ENCODE measurements at regions not wholly inside any gene's neighbourhood (a gene's known extent, or its start where the extent isn't known, plus 50 kb on each side); places are given as distances from the start of the nearest gene placed in this dataset.

- Mint-ChIP-seq H3K4me3 (no peak overlapping the region), H3K36me3 (ENCODE audit: low read depth) (no peaks in the 10 kb centered on the region), H3K27ac (no peak overlapping the region), H3K4me1 (peaks cover 7% of the 10 kb centered on the region), H3K27me3 (ENCODE audit: insufficient read depth, low read depth, poor library complexity) (peaks cover 6% of the 10 kb centered on the region), H3K9me3 (no peaks in the 10 kb centered on the region)
- Histone ChIP-seq H3K4me2 (no peak overlapping the region), H4K20me1 (replicated peaks; ENCODE audit: insufficient read depth) (no peaks in the 10 kb centered on the region), H3K4me3 (no peak overlapping the region), H3K79me2 (replicated peaks; ENCODE audit: insufficient read depth) (no peaks in the 10 kb centered on the region), H3F3A (replicated peaks; ENCODE audit: low read depth) (no peaks in the 10 kb centered on the region), H3K27me3 (ENCODE audit: insufficient read depth) (no peaks in the 10 kb centered on the region), H3K27ac (ENCODE audit: low read depth) (no peak overlapping the region), H2AFZ (no peak overlapping the region), H3K9me2 (ENCODE audit: insufficient read depth) (no peaks in the 10 kb centered on the region), H3K4me1 (ENCODE audit: insufficient read depth) (no peaks in the 10 kb centered on the region; the same call in 1 of the 2 replicates), H3K36me3 (ENCODE audit: insufficient read depth) (no peaks in the 10 kb centered on the region)
- TF ChIP-seq POLR2AphosphoS5 (IDR thresholded peaks at IDR 0.05; ENCODE audit: low read depth): no peak
- TF ChIP-seq ZNF114 (CRISPR knock-in tag; IDR thresholded peaks at IDR 0.05): no peak
- TF ChIP-seq JUNB (IDR thresholded peaks at IDR 0.05; ENCODE audit: unreplicated experiment): no peak
- TF ChIP-seq STAT1 (IDR thresholded peaks at IDR 0.05; ENCODE audit: unreplicated experiment): no peak
- no peak for TF ChIP-seq NANOG (IDR thresholded peaks at IDR 0.05; ENCODE audit: borderline replicate concordance)
- no peak for TF ChIP-seq CREB1 (CRISPR knock-in tag; IDR thresholded peaks at IDR 0.05; ENCODE audit: low read depth)
- no peak for TF ChIP-seq ZNF331 (CRISPR knock-in tag; IDR thresholded peaks at IDR 0.05; ENCODE audit: low read depth)
- no peak for TF ChIP-seq ZNF462 (CRISPR knock-in tag; IDR thresholded peaks at IDR 0.05)
- no peak for TF ChIP-seq EZH2 (IDR thresholded peaks at IDR 0.05; ENCODE audit: low read depth, unreplicated experiment)
- no peak for TF ChIP-seq REST (IDR thresholded peaks at IDR 0.05; ENCODE audit: unreplicated experiment)
- no peak for TF ChIP-seq ETS1 (IDR thresholded peaks at IDR 0.05)
- TF ChIP-seq CTCF (conservative IDR thresholded peaks at IDR 0.05; ENCODE audit: low read depth in 2 of 2): no peak
- TF ChIP-seq EZH2phosphoT487 (IDR thresholded peaks at IDR 0.05; ENCODE audit: unreplicated experiment): no peak
- DNase-seq (ENCODE audit: low spot score): no peak
- ATAC-seq: no peak
Observed at GRCh38 chr1:224517171-224517570, 82.6 kb upstream of the WDR26 start.
